GM12865 (cell line): ENCODE measurements at regions not wholly inside any gene's neighbourhood (a gene's known extent, or its start where the extent isn't known, plus 50 kb on each side); places are given as distances from the start of the nearest gene placed in this dataset.
"Not testable (repeated sequence)": the region's sequence is repeated elsewhere in the genome, so short reads cannot be mapped to it uniquely, and the experiment has no call there.

Source experiments
- DNase-seq: peaks from one replicate; pipeline ENCODE4 v3.0.0; 2010; ENCODE audit warnings: low read depth
- H3K4me3 ChIP-seq: 2 replicates; pipeline ENCODE4 v1.5.1; 2011; ENCODE audit warnings: mild to moderate bottlenecking, low read depth, low read length, control low read depth
- TF ChIP-seq, protein P1 (sequence below): IDR thresholded peaks from 2 replicates; pipeline ENCODE4 v1.5.1; 2011; ENCODE audit warnings: low read length, control low read depth, low read depth, inconsistent platforms; ENCODE audit not compliant: insufficient read depth; ENCODE audit errors: missing control alignments

DNA sequence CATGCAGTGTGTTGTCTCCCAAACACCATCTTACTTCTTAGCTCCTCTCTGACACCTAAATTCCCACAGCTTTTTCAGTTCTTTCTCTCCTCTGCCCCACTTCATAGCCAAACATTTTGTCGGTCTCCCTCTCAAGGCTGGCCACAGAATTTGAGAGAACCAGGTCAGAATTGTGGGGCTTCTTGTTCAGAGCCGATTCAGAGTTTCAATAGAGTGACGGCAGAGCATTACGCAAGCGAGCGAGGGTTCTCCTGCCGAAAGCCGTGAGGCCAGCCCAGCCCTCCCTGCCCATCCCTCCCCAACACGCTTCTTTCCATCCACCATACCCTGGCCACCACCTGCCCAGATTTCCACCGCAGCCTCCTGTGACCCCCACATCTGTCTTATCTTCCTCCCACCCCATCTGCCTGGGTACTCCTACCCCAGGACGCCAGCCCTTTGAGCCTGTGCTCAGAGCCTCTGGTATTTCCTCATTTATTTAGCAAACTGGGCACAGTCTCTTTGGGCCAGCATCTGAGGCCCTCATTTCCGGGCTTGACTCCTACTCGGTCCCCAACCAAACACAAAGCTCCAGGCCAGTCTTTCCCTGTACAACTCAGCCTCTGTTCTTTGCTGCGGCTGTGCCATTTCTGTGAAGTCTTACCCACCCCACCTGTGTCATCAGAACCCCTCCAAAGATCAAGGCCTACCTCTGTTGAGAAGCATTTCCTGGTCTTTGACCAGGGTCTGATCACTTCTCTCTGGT lies 70.0 kb upstream of the MAP4K4 start:
- TF ChIP-seq, protein P1, sequence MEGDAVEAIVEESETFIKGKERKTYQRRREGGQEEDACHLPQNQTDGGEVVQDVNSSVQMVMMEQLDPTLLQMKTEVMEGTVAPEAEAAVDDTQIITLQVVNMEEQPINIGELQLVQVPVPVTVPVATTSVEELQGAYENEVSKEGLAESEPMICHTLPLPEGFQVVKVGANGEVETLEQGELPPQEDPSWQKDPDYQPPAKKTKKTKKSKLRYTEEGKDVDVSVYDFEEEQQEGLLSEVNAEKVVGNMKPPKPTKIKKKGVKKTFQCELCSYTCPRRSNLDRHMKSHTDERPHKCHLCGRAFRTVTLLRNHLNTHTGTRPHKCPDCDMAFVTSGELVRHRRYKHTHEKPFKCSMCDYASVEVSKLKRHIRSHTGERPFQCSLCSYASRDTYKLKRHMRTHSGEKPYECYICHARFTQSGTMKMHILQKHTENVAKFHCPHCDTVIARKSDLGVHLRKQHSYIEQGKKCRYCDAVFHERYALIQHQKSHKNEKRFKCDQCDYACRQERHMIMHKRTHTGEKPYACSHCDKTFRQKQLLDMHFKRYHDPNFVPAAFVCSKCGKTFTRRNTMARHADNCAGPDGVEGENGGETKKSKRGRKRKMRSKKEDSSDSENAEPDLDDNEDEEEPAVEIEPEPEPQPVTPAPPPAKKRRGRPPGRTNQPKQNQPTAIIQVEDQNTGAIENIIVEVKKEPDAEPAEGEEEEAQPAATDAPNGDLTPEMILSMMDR: no peak
- no peak overlapping the region for H3K4me3 ChIP-seq
- DNase-seq: no peak

DNA sequence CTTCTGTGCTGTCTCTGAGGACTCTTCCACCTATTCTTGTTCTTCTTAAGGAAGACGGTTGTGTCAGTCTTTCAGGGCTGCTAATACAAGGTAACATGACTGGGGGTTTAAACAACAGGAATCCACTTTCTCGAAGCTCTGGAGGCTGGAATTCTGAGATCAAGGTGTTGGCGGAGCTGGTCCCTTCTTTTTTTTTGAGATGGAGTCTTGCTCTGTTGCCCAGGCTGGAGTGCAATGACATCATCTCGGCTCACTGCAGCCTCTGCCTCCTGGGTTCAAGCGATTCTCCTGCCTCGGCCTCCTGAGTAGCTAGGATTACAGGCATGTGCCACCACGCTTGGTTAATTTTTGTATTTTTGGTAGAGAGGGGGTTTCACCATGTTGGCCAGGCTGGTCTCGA lies 71.7 kb upstream of the MAP4K4 start:
- not testable (repeated sequence) for DNase-seq, H3K4me3 ChIP-seq

DNA sequence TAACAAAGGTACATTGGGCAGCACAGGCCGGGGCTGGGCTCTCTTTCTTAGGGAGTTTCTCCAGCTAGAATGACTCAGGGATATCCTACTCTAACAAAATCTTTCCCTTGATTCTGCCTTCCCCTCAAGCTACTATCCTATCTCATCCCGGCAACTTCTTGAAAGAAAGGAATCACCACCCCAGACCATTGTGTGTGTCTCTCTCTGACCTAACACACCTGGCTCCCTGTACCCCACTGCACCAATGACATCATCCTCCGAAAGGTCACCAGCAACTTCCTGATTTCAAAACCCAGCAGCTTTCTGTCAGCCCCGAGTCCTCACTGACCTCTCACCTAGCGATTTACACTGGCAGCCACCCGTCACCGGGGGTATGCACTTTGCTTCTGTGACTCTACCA lies 72.1 kb upstream of the MAP4K4 start:
- peak; percentile 27 for DNase-seq
- H3K4me3 ChIP-seq: no peak overlapping the region
- TF ChIP-seq, protein P1: no peak

DNA sequence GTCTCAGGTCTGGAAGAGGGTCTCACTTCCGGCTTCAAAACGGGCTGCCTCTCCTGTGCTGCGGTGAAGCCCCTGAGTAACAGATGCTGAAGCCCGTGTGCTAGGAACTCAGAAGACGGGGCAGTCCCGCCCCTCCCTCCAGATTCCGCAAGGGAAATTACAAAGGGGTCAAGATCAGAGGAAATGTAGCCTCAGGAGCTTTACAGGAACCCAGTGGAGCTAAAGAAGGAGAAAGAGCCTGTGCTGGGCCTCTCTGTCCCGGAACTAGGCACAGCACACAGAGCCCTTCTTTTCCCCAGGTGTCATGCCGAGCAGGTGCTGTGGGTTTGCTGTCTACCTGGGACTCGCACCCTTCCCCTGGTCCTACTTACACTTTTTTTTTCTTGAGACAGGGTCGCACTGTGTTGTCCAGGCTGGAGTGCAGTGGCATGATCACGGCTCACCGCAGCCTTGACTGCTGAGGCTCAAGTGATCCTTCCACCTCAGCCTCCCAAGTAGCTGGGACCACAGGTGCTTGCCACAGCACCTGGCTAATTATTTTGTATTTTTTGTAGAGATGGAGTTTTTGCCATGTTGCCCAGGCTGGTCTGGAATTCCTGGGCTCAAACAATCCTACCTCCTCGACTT lies 72.7 kb upstream of the MAP4K4 start:
- no peak for DNase-seq
- H3K4me3 ChIP-seq: no peak overlapping the region
- TF ChIP-seq, protein P1: no peak

DNA sequence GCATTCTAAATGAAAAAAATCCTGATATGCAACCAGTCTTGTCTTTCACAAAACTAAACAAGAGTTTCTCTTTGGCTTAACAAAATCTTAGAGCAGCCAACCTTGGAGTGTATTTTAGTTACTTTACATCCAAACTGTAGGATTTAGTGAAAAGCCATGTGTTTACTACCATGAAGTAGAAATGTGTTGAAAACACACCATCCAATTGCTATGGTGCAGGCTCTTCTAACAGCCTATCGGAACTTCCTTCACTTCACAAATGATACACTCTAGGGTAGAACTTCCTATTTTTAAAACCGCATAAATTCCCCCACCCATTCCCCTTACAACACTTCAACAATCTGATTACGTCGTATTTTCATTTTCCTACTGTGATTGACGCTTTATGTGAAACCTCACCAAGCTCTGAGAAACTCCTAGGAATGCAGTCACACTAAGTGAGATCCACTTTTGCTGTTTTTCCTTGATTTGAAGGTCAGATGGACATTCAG lies 74.4 kb upstream of the MAP4K4 start:
- TF ChIP-seq, protein P1: no peak
- H3K4me3 ChIP-seq: no peak overlapping the region
- DNase-seq: peak; percentile 60

DNA sequence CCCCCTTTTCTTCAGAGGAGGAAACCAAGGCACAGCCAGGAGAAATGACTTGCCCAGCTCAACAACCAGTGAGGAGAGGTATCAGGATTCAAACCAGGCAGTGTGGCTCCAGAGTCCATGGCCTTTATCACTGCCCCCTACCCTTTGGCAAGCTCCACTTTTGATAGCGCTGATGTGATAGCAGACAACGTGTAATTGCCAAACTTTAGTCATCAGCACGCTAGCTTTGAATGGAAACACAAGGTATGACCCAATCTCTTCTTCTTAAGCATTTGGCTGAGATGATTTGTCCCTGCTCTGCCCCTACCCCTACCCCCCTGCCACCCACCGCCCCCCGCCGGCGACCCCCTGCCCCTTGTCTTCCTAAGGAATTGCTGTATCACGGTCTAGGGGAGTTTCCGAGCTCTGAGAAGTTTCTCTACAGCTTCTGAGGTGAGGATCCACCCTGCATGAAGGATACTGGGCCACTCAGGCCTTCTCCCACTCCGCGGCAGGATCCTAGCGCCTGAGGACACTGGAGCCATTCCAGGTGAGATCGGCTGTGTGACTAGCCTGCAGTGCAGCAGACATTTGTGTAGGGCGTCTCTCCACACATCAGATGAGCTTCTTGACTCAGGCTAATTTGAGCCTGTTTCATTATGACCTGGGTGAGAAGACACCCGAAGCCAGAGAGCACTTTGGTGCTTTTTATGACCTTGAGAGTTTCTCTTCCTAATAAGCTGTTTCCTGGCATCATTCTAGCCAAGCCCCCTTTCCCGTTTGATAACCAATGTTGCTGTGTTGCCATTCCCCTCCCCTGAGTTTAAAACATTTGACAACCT lies 75.1 kb upstream of the MAP4K4 start:
- no peak overlapping the region; the same call in 1 of the 2 replicates for H3K4me3 ChIP-seq
- TF ChIP-seq, protein P1: no peak
- DNase-seq: peak; percentile 81

DNA sequence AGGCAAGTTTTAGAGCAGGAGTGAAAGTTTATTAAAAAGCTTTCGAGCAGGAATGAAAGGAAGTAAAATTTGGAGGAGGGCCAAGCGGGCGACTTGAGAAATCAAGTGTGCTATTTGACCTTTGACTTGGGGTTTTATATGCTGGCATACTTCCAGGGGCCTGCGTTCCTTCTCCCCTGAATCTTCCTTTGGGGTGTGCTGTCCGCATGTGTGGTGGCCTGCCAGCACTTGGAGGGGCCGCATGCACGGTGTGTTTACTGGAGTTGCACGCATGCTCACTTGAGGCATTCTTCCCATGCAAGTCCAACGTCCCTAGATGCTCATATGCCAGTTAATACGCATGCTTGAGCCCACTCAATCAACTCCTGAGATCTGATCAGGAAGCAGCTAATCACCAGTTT lies 78.3 kb upstream of the MAP4K4 start:
- TF ChIP-seq, protein P1: no peak
- DNase-seq: no peak
- no peak overlapping the region for H3K4me3 ChIP-seq
